MV-4-11 (cell line): ENCODE measurements at regions not wholly inside any gene's neighbourhood (a gene's known extent, or its start where the extent isn't known, plus 50 kb on each side); places are given as distances from the start of the nearest gene placed in this dataset.

Experiments
- DNase-seq: peaks from one replicate; lab custom pipeline; 2025; lab: John Stamatoyannopoulos, UW

DNA sequence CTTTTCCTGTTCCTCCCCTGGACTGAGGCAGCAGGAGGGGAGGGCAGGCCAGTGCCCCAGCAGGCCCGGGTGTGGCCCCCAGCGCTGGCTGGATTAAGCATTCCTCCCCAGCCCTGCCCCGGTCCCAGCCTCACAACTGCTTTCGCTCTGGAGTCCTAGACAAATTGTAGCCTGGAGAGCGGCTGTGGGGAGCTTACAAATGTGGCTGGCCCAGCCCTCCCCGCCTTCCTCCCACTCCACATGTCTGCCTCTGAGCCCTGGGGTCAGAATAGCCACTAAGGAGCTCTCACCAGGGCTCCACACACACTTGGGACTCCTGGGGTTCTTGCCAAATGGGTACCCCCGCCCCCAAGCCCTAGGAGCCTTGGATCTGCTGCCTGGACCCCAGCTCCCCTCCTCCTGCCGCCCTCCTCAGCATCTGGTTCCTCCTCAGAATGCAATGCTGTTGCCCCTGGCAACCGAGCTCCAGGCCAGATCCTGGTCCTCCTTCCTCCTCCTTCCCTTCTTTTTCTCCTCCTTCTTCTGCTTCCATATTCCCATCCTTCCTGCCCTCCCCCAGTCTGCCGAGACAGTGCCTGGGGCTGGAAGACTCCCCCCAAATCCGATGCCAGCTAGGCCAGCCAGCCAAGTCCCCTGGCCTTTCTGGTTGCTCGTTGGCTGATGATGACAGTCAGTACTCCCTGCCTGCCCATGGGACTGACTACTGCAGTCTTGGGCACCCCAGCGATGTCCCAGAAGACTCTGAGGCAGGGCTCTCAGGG is 91.1 kb downstream of the LINGO1 start:
- DNase-seq: no peak

DNA sequence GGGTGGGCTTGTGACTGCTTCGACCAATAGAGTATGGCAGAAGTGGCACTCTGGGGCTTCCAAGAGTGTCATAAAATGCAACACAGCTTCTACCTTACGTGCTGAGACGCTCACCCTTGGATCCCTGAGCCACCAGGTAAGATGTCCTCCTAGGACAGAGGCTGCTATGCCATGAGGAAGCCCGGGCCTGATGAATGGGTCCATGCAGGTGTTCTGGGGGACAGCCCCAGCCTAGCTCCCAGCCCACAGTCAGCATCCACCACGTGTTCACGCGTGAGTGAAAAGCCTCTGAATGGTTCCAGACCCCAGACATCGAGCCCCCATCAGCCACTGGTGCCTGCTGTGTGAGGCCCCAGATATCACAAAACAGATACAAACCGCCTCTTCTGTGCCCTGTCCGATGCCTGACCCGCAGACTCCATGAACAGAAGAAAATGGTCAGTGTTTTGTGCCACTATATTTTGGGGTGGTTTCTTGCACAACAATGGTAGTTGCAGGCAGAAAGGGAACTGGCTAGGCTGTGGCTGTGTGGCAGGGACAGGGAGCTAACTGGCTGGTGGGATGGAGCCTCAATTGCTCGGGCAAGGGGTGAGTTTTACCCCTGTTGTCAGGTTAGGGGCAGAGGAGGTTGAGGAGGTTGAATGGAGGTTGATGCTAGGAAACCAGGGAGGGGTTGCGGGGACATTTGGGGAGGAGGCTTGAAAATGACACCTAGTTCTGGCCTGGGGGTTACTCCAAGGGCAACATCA is 92.2 kb downstream of the LINGO1 start:
- DNase-seq: peak; percentile 58

DNA sequence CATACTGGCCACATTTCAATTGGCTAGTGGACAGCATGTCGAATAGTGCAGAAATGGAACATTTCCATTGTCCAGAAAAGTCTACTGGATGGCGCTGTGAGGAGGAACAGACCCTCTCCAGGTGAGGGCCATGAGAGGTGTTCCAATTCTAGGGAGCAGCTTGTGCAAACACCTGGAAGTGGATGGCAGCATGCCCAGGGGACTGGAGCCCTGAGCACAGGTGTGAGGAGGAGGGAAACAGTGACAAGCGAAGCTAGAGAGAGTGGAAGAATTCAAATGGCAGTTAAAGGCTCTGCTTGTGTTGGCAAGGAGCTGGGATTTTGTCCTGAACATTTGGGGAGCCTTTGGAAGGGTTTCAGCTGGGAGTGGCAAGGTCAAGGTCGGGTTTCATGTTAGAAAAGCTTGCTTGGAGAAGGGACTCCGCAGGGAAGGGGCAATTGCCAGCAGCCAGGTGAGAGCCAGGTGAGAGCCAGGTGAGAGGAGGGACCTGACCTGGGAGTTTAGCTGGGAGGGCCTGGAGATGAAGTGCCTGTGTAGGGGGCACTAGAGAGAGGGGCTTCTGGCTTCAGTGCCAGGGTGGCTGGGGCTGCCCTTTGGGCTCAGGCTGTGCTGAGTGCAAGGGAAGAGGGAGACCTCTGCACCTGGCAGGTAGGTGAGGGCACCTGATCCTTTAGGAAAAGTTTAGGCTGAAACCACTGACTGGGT is 93.8 kb downstream of the LINGO1 start:
- DNase-seq: no peak

DNA sequence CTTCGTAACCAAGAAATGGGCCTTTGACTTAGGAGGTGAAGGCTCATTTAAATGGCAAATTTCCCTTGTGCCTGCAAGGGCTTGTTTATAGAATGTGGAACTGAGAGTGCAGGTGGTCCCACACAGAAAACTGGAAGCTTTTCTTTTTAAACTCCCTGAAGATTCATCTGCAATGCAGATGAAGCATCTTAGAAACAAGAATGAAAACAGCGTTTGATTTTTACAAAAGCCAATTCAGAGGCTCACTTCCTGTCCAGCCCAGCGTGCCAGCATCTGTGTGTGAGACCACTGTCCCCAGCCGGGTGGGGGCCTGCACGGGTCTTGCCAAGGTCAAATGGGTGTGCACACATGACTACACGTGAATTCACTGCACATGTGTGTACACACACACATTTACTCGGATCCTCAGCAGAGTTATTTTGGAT is 94.7 kb downstream of the LINGO1 start:
- no peak for DNase-seq

- DNase-seq: no peak
These were observed 95.7 kb downstream of the LINGO1 start for GRCh38 chr15:77537006-77537405.

- DNase-seq: no peak
These were observed 96.9 kb downstream of the LINGO1 start for GRCh38 chr15:77535845-77536244.
